ENCODE measurements at regions not wholly inside any gene's neighbourhood (a gene's known extent, or its start where the extent isn't known, plus 50 kb on each side); places are given as distances from the start of the nearest gene placed in this dataset.

GRCh38 chr1:234727018-234727940, 117.3 kb upstream of the IRF2BP2 start:
- Histone ChIP-seq H3K4me3 (no peak overlapping the region), H3K4me1 (peaks cover 0 to 50% (median 27%) of the 10 kb centered on the region in 4 donors), H3K27ac (peak overlapping the region; percentile 93 to 99 (median 98)), H3K36me3 (no peaks in the 10 kb centered on the region), H3K9me3 (no peaks in the 10 kb centered on the region), H3K27me3 (no peaks in the 10 kb centered on the region)
- DNase-seq (no peak), ATAC-seq (no peak)
- intact Hi-C loops (cut with DNase I), result no loop called here
- TF ChIP-seq POLR2A (IDR thresholded peaks at IDR 0.05) (no peak), CTCF (IDR thresholded peaks at IDR 0.05) (no peak)
- WGBS (ENCODE audit: insufficient coverage, low coverage, low lambda C conversion rate, missing lambda C conversion rate), result 67% methylated on average over 5 of the region's 8 CpGs

GRCh38 chr1:234726359-234726943, 116.5 kb upstream of the IRF2BP2 start:
- Histone ChIP-seq H3K27ac (peak overlapping the region; percentile 93 to 99 (median 98)), H3K4me1 (peaks cover 0 to 57% (median 31%) of the 10 kb centered on the region in 4 donors), H3K36me3 (no peaks in the 10 kb centered on the region), H3K27me3 (no peaks in the 10 kb centered on the region), H3K4me3 (no peak overlapping the region), H3K9me3 (no peaks in the 10 kb centered on the region)
- 62% methylated on average over 8 of the region's 12 CpGs for WGBS (ENCODE audit: insufficient coverage, low coverage, low lambda C conversion rate, missing lambda C conversion rate)
- no peak for DNase-seq
- no peak for TF ChIP-seq CTCF (IDR thresholded peaks at IDR 0.05)
- ATAC-seq, result no peak
- intact Hi-C loops (cut with DNase I), result no loop called here

GRCh38 chr1:234725177-234726132, 115.5 kb upstream of the IRF2BP2 start:
- peak in 1 of 3 donors; percentile 32 for DNase-seq
- WGBS (ENCODE audit: insufficient coverage, low coverage, low lambda C conversion rate, missing lambda C conversion rate), result 50% methylated on average over 7 of the region's 12 CpGs
- ATAC-seq, result peak in 3 of 4 donors; percentile 1 to 2 (median 1)
- peak overlapping the region; percentile 93 to 99 (median 98) for H3K27ac ChIP-seq
- TF ChIP-seq POLR2A (IDR thresholded peaks at IDR 0.05) (no peak), CTCF (IDR thresholded peaks at IDR 0.05) (no peak)
- intact Hi-C loops (cut with DNase I), result no loop called here
- H3K9me3 ChIP-seq, result no peaks in the 10 kb centered on the region
- H3K4me3 ChIP-seq, result peak overlapping the region in 1 of 3 donors; percentile 32
- no peaks in the 10 kb centered on the region for H3K27me3 ChIP-seq
- peaks cover 0 to 67% (median 36%) of the 10 kb centered on the region in 4 donors for H3K4me1 ChIP-seq
- no peaks in the 10 kb centered on the region for H3K36me3 ChIP-seq

- peak; percentile 65 to 78 (median 70) for ATAC-seq
- Histone ChIP-seq H3K27ac (peak overlapping the region; percentile 93 to 99 (median 98)), H3K27me3 (no peaks in the 10 kb centered on the region), H3K4me3 (peak overlapping the region in 2 of 3 donors; percentile 26 to 32), H3K36me3 (no peaks in the 10 kb centered on the region), H3K9me3 (no peaks in the 10 kb centered on the region), H3K4me1 (peaks cover 0 to 74% (median 40%) of the 10 kb centered on the region in 4 donors)
- intact Hi-C loops (cut with DNase I), result no loop called here
- DNase-seq, result peak; percentile 80 to 92 (median 91)
- 1% methylated on average over 14 of the region's 16 CpGs for WGBS (ENCODE audit: insufficient coverage, low coverage, low lambda C conversion rate, missing lambda C conversion rate)
- no peak for TF ChIP-seq CTCF (IDR thresholded peaks at IDR 0.05)
- TF ChIP-seq POLR2A (IDR thresholded peaks at IDR 0.05), result peak; percentile 53
These were observed 114.7 kb upstream of the IRF2BP2 start for GRCh38 chr1:234724516-234725176.
